ENCODE measurements at regions not wholly inside any gene's neighbourhood (a gene's known extent, or its start where the extent isn't known, plus 50 kb on each side); places are given as distances from the start of the nearest gene placed in this dataset.

DNA sequence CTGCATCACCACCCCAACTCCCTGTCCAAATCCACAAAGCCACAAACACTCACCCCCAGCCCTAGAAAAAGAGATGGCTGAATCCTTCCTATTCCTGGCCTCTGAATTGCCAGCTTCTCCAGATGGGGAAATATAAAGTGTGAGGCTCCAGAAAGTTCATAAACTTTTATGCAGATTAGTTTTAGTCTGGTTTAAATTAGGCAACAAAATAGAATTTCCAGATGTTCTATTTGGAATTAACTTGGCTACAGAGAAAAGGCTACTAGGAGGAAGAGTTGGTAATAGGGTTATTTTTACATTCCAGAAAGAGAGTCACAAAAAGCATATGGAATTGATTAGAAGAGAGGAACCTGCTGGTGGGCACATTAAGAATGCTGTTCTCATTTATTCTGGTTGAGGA is 56.0 kb downstream of the EN1 start:
- Histone ChIP-seq H3K9me3 (ENCODE audit: insufficient read depth, low read length) (no peaks in the 10 kb centered on the region), H3K27me3 (ENCODE audit: insufficient read depth, insufficient read length) (no peaks in the 10 kb centered on the region), H3K36me3 (ENCODE audit: insufficient read depth, insufficient read length, low read length) (no peaks in the 10 kb centered on the region), H3K9ac (ENCODE audit: insufficient read length, low read depth) (no peak overlapping the region), H3K4me3 (ENCODE audit: insufficient read length, low read depth) (no peak overlapping the region), H3K4me1 (ENCODE audit: insufficient read depth, insufficient read length) (peaks cover 4% of the 10 kb centered on the region)
- DNase-seq (ENCODE audit: low read depth, low spot score): no peak
- TF ChIP-seq YY1 (IDR thresholded peaks at IDR 0.05; ENCODE audit: insufficient read depth, insufficient read length) (no peak), ZNF274 (IDR thresholded peaks at IDR 0.05; ENCODE audit: low read depth, low read length) (no peak), SUZ12 (IDR thresholded peaks at IDR 0.05; ENCODE audit: extremely low read depth, insufficient read depth, insufficient read length) (no peak)

- DNase-seq (ENCODE audit: low read depth, low spot score): no peak
- H3K4me1 ChIP-seq (ENCODE audit: insufficient read depth, insufficient read length): peaks cover 5% of the 10 kb centered on the region
- H3K9me3 ChIP-seq (ENCODE audit: insufficient read depth, low read length): no peaks in the 10 kb centered on the region
- no peaks in the 10 kb centered on the region for H3K27me3 ChIP-seq (ENCODE audit: insufficient read depth, insufficient read length)
- no peaks in the 10 kb centered on the region for H3K36me3 ChIP-seq (ENCODE audit: insufficient read depth, insufficient read length, low read length)
- H3K9ac ChIP-seq (ENCODE audit: insufficient read length, low read depth): no peak overlapping the region
- TF ChIP-seq ZNF274 (IDR thresholded peaks at IDR 0.05; ENCODE audit: low read depth, low read length) (no peak), YY1 (IDR thresholded peaks at IDR 0.05; ENCODE audit: insufficient read depth, insufficient read length) (no peak), SUZ12 (IDR thresholded peaks at IDR 0.05; ENCODE audit: extremely low read depth, insufficient read depth, insufficient read length) (no peak)
- no peak overlapping the region for H3K4me3 ChIP-seq (ENCODE audit: insufficient read length, low read depth)
Observed at GRCh38 chr2:118786746-118787145, 60.7 kb downstream of the EN1 start.

DNA sequence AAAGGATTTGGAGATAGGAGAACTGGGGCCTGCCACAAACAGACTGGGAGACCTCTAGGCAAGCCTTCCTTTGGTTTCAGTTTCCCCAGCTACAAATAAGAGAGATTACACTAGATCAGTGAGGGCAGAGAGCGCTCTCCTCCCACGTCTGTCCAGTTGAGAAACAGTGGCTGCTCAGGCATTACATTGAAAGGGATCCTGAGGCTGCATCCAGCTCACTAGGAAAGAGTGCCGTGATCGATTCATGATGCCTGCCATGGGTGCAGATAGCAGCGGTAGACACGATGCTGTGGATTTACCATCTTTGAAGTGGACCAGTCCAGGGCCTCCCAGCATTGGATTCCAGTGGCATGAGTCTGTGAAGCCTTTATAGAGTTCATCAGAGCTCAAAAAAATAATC is 62.6 kb downstream of the EN1 start:
- DNase-seq (ENCODE audit: low read depth, low spot score): no peak
- Histone ChIP-seq H3K9me3 (ENCODE audit: insufficient read depth, low read length) (no peaks in the 10 kb centered on the region), H3K4me1 (ENCODE audit: insufficient read depth, insufficient read length) (peaks cover 5% of the 10 kb centered on the region), H3K36me3 (ENCODE audit: insufficient read depth, insufficient read length, low read length) (no peaks in the 10 kb centered on the region), H3K9ac (ENCODE audit: insufficient read length, low read depth) (no peak overlapping the region), H3K4me3 (ENCODE audit: insufficient read length, low read depth) (no peak overlapping the region), H3K27me3 (ENCODE audit: insufficient read depth, insufficient read length) (no peaks in the 10 kb centered on the region)
- TF ChIP-seq SUZ12 (IDR thresholded peaks at IDR 0.05; ENCODE audit: extremely low read depth, insufficient read depth, insufficient read length) (no peak), YY1 (IDR thresholded peaks at IDR 0.05; ENCODE audit: insufficient read depth, insufficient read length) (no peak), ZNF274 (IDR thresholded peaks at IDR 0.05; ENCODE audit: low read depth, low read length) (no peak)

GRCh38 chr2:118779362-118779761 is 68.1 kb downstream of the EN1 start:
- no peak overlapping the region for H3K9ac ChIP-seq (ENCODE audit: insufficient read length, low read depth)
- no peaks in the 10 kb centered on the region for H3K9me3 ChIP-seq (ENCODE audit: insufficient read depth, low read length)
- DNase-seq (ENCODE audit: low read depth, low spot score): no peak
- H3K4me3 ChIP-seq (ENCODE audit: insufficient read length, low read depth): no peak overlapping the region
- no peaks in the 10 kb centered on the region for H3K36me3 ChIP-seq (ENCODE audit: insufficient read depth, insufficient read length, low read length)
- peaks cover 20% of the 10 kb centered on the region for H3K27me3 ChIP-seq (ENCODE audit: insufficient read depth, insufficient read length)
- no peaks in the 10 kb centered on the region for H3K4me1 ChIP-seq (ENCODE audit: insufficient read depth, insufficient read length)
- no peak for TF ChIP-seq YY1 (IDR thresholded peaks at IDR 0.05; ENCODE audit: insufficient read depth, insufficient read length)
- no peak for TF ChIP-seq ZNF274 (IDR thresholded peaks at IDR 0.05; ENCODE audit: low read depth, low read length)
- TF ChIP-seq SUZ12 (IDR thresholded peaks at IDR 0.05; ENCODE audit: extremely low read depth, insufficient read depth, insufficient read length): no peak

GRCh38 chr2:118774458-118775133 is 72.9 kb downstream of the EN1 start:
- H3K27me3 ChIP-seq (ENCODE audit: insufficient read depth, insufficient read length): peaks cover 49% of the 10 kb centered on the region
- TF ChIP-seq ZNF274 (IDR thresholded peaks at IDR 0.05; ENCODE audit: low read depth, low read length): no peak
- TF ChIP-seq SUZ12 (IDR thresholded peaks at IDR 0.05; ENCODE audit: extremely low read depth, insufficient read depth, insufficient read length): no peak
- TF ChIP-seq YY1 (IDR thresholded peaks at IDR 0.05; ENCODE audit: insufficient read depth, insufficient read length): no peak
- peak overlapping the region; percentile 75 for H3K9ac ChIP-seq (ENCODE audit: insufficient read length, low read depth)
- no peaks in the 10 kb centered on the region for H3K4me1 ChIP-seq (ENCODE audit: insufficient read depth, insufficient read length)
- H3K9me3 ChIP-seq (ENCODE audit: insufficient read depth, low read length): no peaks in the 10 kb centered on the region
- peak; percentile 68 for DNase-seq (ENCODE audit: low read depth, low spot score)
- peak overlapping the region; percentile 42 for H3K4me3 ChIP-seq (ENCODE audit: insufficient read length, low read depth)
- no peaks in the 10 kb centered on the region for H3K36me3 ChIP-seq (ENCODE audit: insufficient read depth, insufficient read length, low read length)

GRCh38 chr2:118773826-118774225 is 73.6 kb downstream of the EN1 start:
- Histone ChIP-seq H3K9ac (ENCODE audit: insufficient read length, low read depth) (no peak overlapping the region), H3K4me1 (ENCODE audit: insufficient read depth, insufficient read length) (no peaks in the 10 kb centered on the region), H3K9me3 (ENCODE audit: insufficient read depth, low read length) (no peaks in the 10 kb centered on the region), H3K27me3 (ENCODE audit: insufficient read depth, insufficient read length) (peaks cover 49% of the 10 kb centered on the region), H3K36me3 (ENCODE audit: insufficient read depth, insufficient read length, low read length) (no peaks in the 10 kb centered on the region), H3K4me3 (ENCODE audit: insufficient read length, low read depth) (no peak overlapping the region)
- DNase-seq (ENCODE audit: low read depth, low spot score): no peak
- TF ChIP-seq SUZ12 (IDR thresholded peaks at IDR 0.05; ENCODE audit: extremely low read depth, insufficient read depth, insufficient read length) (no peak), ZNF274 (IDR thresholded peaks at IDR 0.05; ENCODE audit: low read depth, low read length) (no peak), YY1 (IDR thresholded peaks at IDR 0.05; ENCODE audit: insufficient read depth, insufficient read length) (no peak)

DNA sequence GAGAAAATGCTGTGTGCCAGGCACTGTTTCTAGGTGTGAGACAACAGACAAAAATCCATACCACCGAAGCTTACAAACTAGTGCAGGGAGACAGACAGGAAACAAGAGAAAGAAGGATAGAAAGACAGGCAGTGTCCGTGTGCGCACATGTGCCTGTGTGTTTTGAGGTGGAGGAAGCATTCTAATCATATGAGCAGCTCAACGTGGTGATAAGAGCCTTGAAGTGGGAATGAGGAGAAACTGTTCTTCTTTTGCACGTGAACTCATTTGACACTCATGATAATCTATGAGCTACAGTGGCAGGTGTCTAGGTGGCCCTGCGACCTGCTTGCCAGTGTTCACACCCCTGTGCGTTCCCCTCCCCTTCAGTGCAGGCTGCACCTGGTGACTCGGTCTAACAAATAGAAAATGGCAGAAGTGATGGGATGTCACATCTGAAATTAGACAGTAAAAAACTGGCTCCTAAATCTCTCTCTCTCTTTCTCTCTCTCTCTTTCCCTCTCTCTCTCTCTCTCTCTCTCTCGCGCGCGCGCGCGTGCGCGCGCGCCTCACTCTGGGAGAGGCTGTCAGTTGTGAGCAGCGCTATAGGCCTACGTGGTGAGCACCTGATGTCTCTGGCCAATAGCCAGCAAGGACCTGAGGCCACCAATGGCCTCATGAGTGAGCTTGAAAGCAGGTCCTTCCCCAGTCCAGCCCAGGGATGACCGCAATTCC is 74.8 kb downstream of the EN1 start:
- no peak for DNase-seq (ENCODE audit: low read depth, low spot score)
- TF ChIP-seq SUZ12 (IDR thresholded peaks at IDR 0.05; ENCODE audit: extremely low read depth, insufficient read depth, insufficient read length) (no peak), YY1 (IDR thresholded peaks at IDR 0.05; ENCODE audit: insufficient read depth, insufficient read length) (no peak), ZNF274 (IDR thresholded peaks at IDR 0.05; ENCODE audit: low read depth, low read length) (no peak)
- H3K9ac ChIP-seq (ENCODE audit: insufficient read length, low read depth): no peak overlapping the region
- H3K4me1 ChIP-seq (ENCODE audit: insufficient read depth, insufficient read length): no peaks in the 10 kb centered on the region
- H3K9me3 ChIP-seq (ENCODE audit: insufficient read depth, low read length): no peaks in the 10 kb centered on the region
- H3K4me3 ChIP-seq (ENCODE audit: insufficient read length, low read depth): no peak overlapping the region
- H3K36me3 ChIP-seq (ENCODE audit: insufficient read depth, insufficient read length, low read length): no peaks in the 10 kb centered on the region
- peaks cover 49% of the 10 kb centered on the region for H3K27me3 ChIP-seq (ENCODE audit: insufficient read depth, insufficient read length)

Data from NT2/D1 (cell line).